ENCODE measurements at regions not wholly inside any gene's neighbourhood (a gene's known extent, or its start where the extent isn't known, plus 50 kb on each side); places are given as distances from the start of the nearest gene placed in this dataset.

DNA sequence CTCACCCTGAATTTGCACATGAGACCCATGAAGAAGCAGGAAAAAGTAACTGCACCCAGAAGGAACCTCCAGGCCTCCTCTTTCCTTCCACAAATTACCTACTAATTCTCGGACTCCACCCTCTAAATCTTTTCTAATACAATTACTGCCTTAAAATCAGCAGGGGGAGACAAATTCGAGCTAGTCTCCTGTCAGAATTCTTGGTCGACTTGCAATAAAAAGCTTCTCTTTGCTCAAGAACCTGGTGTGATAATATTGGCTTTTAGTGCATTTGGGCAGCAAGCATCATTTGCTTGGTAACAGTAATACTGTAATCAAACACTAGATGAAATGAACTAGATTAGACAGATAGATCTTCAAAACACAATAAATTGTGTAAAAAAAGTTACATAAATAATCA, 281.9 kb downstream of the RAP2B start:
- TF ChIP-seq, protein P1, sequence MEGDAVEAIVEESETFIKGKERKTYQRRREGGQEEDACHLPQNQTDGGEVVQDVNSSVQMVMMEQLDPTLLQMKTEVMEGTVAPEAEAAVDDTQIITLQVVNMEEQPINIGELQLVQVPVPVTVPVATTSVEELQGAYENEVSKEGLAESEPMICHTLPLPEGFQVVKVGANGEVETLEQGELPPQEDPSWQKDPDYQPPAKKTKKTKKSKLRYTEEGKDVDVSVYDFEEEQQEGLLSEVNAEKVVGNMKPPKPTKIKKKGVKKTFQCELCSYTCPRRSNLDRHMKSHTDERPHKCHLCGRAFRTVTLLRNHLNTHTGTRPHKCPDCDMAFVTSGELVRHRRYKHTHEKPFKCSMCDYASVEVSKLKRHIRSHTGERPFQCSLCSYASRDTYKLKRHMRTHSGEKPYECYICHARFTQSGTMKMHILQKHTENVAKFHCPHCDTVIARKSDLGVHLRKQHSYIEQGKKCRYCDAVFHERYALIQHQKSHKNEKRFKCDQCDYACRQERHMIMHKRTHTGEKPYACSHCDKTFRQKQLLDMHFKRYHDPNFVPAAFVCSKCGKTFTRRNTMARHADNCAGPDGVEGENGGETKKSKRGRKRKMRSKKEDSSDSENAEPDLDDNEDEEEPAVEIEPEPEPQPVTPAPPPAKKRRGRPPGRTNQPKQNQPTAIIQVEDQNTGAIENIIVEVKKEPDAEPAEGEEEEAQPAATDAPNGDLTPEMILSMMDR (IDR thresholded peaks at IDR 0.05), result no peak
- TF ChIP-seq POLR2A (IDR thresholded peaks at IDR 0.05), result no peak

Measured in testis (tissue), 2 donors.